ENCODE measurements at regions not wholly inside any gene's neighbourhood (a gene's known extent, or its start where the extent isn't known, plus 50 kb on each side); places are given as distances from the start of the nearest gene placed in this dataset.

DNA sequence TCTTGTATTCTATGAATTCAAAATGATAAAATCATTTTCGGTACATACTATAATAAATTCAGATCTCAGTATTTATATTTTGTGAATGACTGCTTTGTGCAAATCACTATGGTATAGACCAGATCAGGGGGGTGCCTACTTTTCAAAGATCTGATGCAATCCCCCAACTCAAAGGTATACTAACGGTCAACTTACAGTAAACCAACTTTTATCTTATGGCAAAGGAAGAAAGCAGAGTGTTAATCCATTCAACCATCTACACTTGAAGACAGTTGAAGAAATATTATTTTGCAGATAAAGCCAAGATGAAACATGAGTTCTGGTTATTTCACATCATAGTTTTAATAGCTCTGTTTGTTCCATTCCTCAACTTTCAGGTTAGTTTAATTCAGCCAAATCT lies 197.1 kb downstream of the MEX3B start:
- TF ChIP-seq POLR2AphosphoS5 (IDR thresholded peaks at IDR 0.05; ENCODE audit: low read depth, low read length) = no peak
- TF ChIP-seq POLR2A (IDR thresholded peaks at IDR 0.05; ENCODE audit: low read depth, low read length) = no peak
- TF ChIP-seq PAX5 (IDR thresholded peaks at IDR 0.05; ENCODE audit: insufficient read depth, low read length, severe bottlenecking) = no peak
- no peak for TF ChIP-seq SPI1 (IDR thresholded peaks at IDR 0.05; ENCODE audit: low read depth, low read length)

All from GM12891 (cell line).